ENCODE measurements at regions not wholly inside any gene's neighbourhood (a gene's known extent, or its start where the extent isn't known, plus 50 kb on each side); places are given as distances from the start of the nearest gene placed in this dataset.
A peak's percentile ranks its signal among the peaks of the same experiment; 100 is the strongest.

GRCh38 chr4:74555231-74555630 is 110.3 kb downstream of the AREG start (continued):
- TF ChIP-seq, protein P1, sequence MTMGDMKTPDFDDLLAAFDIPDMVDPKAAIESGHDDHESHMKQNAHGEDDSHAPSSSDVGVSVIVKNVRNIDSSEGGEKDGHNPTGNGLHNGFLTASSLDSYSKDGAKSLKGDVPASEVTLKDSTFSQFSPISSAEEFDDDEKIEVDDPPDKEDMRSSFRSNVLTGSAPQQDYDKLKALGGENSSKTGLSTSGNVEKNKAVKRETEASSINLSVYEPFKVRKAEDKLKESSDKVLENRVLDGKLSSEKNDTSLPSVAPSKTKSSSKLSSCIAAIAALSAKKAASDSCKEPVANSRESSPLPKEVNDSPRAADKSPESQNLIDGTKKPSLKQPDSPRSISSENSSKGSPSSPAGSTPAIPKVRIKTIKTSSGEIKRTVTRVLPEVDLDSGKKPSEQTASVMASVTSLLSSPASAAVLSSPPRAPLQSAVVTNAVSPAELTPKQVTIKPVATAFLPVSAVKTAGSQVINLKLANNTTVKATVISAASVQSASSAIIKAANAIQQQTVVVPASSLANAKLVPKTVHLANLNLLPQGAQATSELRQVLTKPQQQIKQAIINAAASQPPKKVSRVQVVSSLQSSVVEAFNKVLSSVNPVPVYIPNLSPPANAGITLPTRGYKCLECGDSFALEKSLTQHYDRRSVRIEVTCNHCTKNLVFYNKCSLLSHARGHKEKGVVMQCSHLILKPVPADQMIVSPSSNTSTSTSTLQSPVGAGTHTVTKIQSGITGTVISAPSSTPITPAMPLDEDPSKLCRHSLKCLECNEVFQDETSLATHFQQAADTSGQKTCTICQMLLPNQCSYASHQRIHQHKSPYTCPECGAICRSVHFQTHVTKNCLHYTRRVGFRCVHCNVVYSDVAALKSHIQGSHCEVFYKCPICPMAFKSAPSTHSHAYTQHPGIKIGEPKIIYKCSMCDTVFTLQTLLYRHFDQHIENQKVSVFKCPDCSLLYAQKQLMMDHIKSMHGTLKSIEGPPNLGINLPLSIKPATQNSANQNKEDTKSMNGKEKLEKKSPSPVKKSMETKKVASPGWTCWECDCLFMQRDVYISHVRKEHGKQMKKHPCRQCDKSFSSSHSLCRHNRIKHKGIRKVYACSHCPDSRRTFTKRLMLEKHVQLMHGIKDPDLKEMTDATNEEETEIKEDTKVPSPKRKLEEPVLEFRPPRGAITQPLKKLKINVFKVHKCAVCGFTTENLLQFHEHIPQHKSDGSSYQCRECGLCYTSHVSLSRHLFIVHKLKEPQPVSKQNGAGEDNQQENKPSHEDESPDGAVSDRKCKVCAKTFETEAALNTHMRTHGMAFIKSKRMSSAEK (CRISPR knock-in tag; IDR thresholded peaks at IDR 0.05; ENCODE audit: borderline replicate concordance) = no peak

DNA sequence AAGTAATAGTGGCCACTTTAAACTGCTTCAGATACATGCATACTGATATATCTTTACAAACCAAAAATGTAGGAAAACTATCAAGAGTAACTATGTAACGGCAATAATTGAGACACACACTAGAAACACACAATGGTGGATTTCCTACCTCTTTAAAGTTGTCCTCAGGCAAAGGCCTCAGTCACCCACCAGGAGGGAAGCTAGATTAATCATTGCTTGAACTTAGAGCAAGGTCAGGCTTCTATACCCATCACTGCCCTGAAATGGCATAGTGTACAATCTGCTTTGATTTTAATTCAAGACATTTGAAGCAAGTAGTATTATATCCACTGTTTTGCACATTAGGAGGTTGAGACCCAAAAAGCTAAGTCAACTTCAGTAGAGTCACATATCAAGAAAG is 110.9 kb downstream of the AREG start:
- Mint-ChIP-seq H3K9me3 (peaks cover 5% of the 10 kb centered on the region; the same call in 1 of the 2 replicates), H3K36me3 (no peaks in the 10 kb centered on the region), H3K4me3 (no peak overlapping the region), H3K27ac (no peak overlapping the region), H3K4me1 (peaks cover 9% of the 10 kb centered on the region), H3K27me3 (ENCODE audit: low read depth) (no peaks in the 10 kb centered on the region)
- no peak for TF ChIP-seq NFE2L1 (CRISPR knock-in tag; IDR thresholded peaks at IDR 0.05)
- no peak for TF ChIP-seq ZNF396 (CRISPR knock-in tag; IDR thresholded peaks at IDR 0.05; ENCODE audit: borderline replicate concordance)
- TF ChIP-seq HMGXB4 (CRISPR knock-in tag; IDR thresholded peaks at IDR 0.05) = no peak
- no peak for TF ChIP-seq USF2 (CRISPR knock-in tag; IDR thresholded peaks at IDR 0.05)
- no peak for TF ChIP-seq FOXK1 (CRISPR knock-in tag; IDR thresholded peaks at IDR 0.05)
- TF ChIP-seq NR1H2 (CRISPR knock-in tag; IDR thresholded peaks at IDR 0.05) = no peak
- no peak for TF ChIP-seq AR (CRISPR knock-in tag; IDR thresholded peaks at IDR 0.05)
- no peak for TF ChIP-seq ZNF219 (CRISPR knock-in tag; IDR thresholded peaks at IDR 0.05; ENCODE audit: borderline replicate concordance)
- no peak for TF ChIP-seq ZNF232 (CRISPR knock-in tag; IDR thresholded peaks at IDR 0.05)
- TF ChIP-seq ZNF425 (CRISPR knock-in tag; conservative IDR thresholded peaks at IDR 0.05) = no peak
- TF ChIP-seq ZNF512 (CRISPR knock-in tag; IDR thresholded peaks at IDR 0.05; ENCODE audit: borderline replicate concordance) = no peak
- TF ChIP-seq RORB (CRISPR knock-in tag; IDR thresholded peaks at IDR 0.05) = no peak
- TF ChIP-seq GRHL2 (CRISPR knock-in tag; IDR thresholded peaks at IDR 0.05; ENCODE audit: insufficient replicate concordance, severe bottlenecking) = no peak
- TF ChIP-seq USF1 (CRISPR knock-in tag; IDR thresholded peaks at IDR 0.05) = no peak
- TF ChIP-seq ATF3 (CRISPR knock-in tag; conservative IDR thresholded peaks at IDR 0.05) = no peak
- TF ChIP-seq ATF1 (CRISPR knock-in tag; IDR thresholded peaks at IDR 0.05) = no peak
- TF ChIP-seq E2F1 (CRISPR knock-in tag; IDR thresholded peaks at IDR 0.05) = no peak
- no peak for TF ChIP-seq GABPB1 (CRISPR knock-in tag; IDR thresholded peaks at IDR 0.05)
- TF ChIP-seq SMAD4 (CRISPR knock-in tag; IDR thresholded peaks at IDR 0.05) = no peak
- 0 out of 2 replicates have a peak, but pooled peaks have one; percentile 22 for ATAC-seq
- ChIA-PET POLR2A (no interaction called here), CTCF (interaction anchor here (0.8 kb wide), 1 partner anchor 24 kb away, joined by 3 read pairs; no protein-coding TSS in a partner anchor)
- DNase-seq (ENCODE audit: low spot score) = no peak
